ENCODE measurements at regions not wholly inside any gene's neighbourhood (a gene's known extent, or its start where the extent isn't known, plus 50 kb on each side); places are given as distances from the start of the nearest gene placed in this dataset.
A peak's percentile ranks its signal among the peaks of the same experiment; 100 is the strongest.

GRCh38 chr2:145591109-145591809, 1071.3 kb upstream of the ZEB2 start:
- POLR2A ChIA-PET: no interaction called here
- no peak overlapping the region for H3K4me3 Mint-ChIP-seq
- H3K4me1 ChIP-seq (ENCODE audit: control insufficient read depth in 2 of 2, insufficient read depth in 2 of 2, low read length in 2 of 2): peaks cover 25 to 29% of the 10 kb centered on the region in 2 donors
- ATAC-seq (ENCODE audit: low read depth) (peak; percentile 14), DNase-seq (no peak)
- intact Hi-C loops (cut with micrococcal nuclease): no loop called here
- H3K9me3 ChIP-seq (ENCODE audit: control extremely low read depth in 1 of 3, control insufficient read depth in 2 of 3, insufficient read depth in 1 of 3, low read length in 2 of 3): no peaks in the 10 kb centered on the region
- H3K27ac ChIP-seq (ENCODE audit: low read length in 2 of 2): no peak overlapping the region
- H3K9me3 Mint-ChIP-seq (ENCODE audit: insufficient read depth): no peaks in the 10 kb centered on the region
- no peaks in the 10 kb centered on the region for H3K27me3 Mint-ChIP-seq
- CTCF ChIA-PET: no interaction called here
- H2AFZ ChIP-seq (ENCODE audit: insufficient read depth, low read depth, low read length, poor library complexity, severe bottlenecking): peak overlapping the region; percentile 41
- H3K36me3 ChIP-seq (replicated peaks in 1 of 2; ENCODE audit: control extremely low read depth in 1 of 2, control insufficient read depth in 1 of 2, extremely low read depth in 1 of 2, insufficient read depth in 2 of 2, low read length in 1 of 2): no peaks in the 10 kb centered on the region
- H3K79me2 ChIP-seq (ENCODE audit: control insufficient read depth, insufficient read depth, low read length): no peaks in the 10 kb centered on the region
- WGBS (ENCODE audit: insufficient coverage): 100% methylated on average over 2 of the region's 3 CpGs
- no peaks in the 10 kb centered on the region for H3K27me3 ChIP-seq (replicated peaks in 1 of 4; ENCODE audit: control extremely low read depth in 1 of 4, control insufficient read depth in 3 of 4, insufficient read depth in 4 of 4, low read length in 3 of 4)
- H4K20me1 ChIP-seq (ENCODE audit: control insufficient read depth, insufficient read depth, low read length, poor library complexity, severe bottlenecking): no peaks in the 10 kb centered on the region
- TF ChIP-seq CTCF (IDR thresholded peaks at IDR 0.05) (no peak), EZH2 (IDR thresholded peaks at IDR 0.05; ENCODE audit: borderline replicate concordance, insufficient read depth, low read depth, low read length, poor library complexity, severe bottlenecking) (no peak)
- no peak overlapping the region for H3K27ac Mint-ChIP-seq
- no peak overlapping the region for H3K9ac ChIP-seq (ENCODE audit: low read length)
- peaks cover 54% of the 10 kb centered on the region for H3K4me1 Mint-ChIP-seq
- H3K4me2 ChIP-seq (replicated peaks; ENCODE audit: low read depth, low read length, poor library complexity, severe bottlenecking): no peak overlapping the region
- no peak overlapping the region for H3K4me3 ChIP-seq (ENCODE audit: control extremely low read depth in 1 of 5, extremely low read depth in 1 of 5, insufficient read depth in 1 of 5, low read depth in 2 of 5, low read length in 4 of 5)

- Histone ChIP-seq H3K4me1 (ENCODE audit: control insufficient read depth in 2 of 2, insufficient read depth in 2 of 2, low read length in 2 of 2) (peaks cover 15 to 17% of the 10 kb centered on the region in 2 donors), H3K4me3 (ENCODE audit: control extremely low read depth in 1 of 5, extremely low read depth in 1 of 5, insufficient read depth in 1 of 5, low read depth in 2 of 5, low read length in 4 of 5) (no peak overlapping the region), H3K27me3 (replicated peaks in 1 of 4; ENCODE audit: control extremely low read depth in 1 of 4, control insufficient read depth in 3 of 4, insufficient read depth in 4 of 4, low read length in 3 of 4) (no peaks in the 10 kb centered on the region), H3K79me2 (ENCODE audit: control insufficient read depth, insufficient read depth, low read length) (no peaks in the 10 kb centered on the region), H3K9me3 (ENCODE audit: control extremely low read depth in 1 of 3, control insufficient read depth in 2 of 3, insufficient read depth in 1 of 3, low read length in 2 of 3) (no peaks in the 10 kb centered on the region), H2AFZ (ENCODE audit: insufficient read depth, low read depth, low read length, poor library complexity, severe bottlenecking) (no peak overlapping the region), H3K27ac (ENCODE audit: low read length in 2 of 2) (no peak overlapping the region), H3K9ac (ENCODE audit: low read length) (no peak overlapping the region), H3K36me3 (replicated peaks in 1 of 2; ENCODE audit: control extremely low read depth in 1 of 2, control insufficient read depth in 1 of 2, extremely low read depth in 1 of 2, insufficient read depth in 2 of 2, low read length in 1 of 2) (no peaks in the 10 kb centered on the region), H4K20me1 (ENCODE audit: control insufficient read depth, insufficient read depth, low read length, poor library complexity, severe bottlenecking) (no peaks in the 10 kb centered on the region), H3K4me2 (replicated peaks; ENCODE audit: low read depth, low read length, poor library complexity, severe bottlenecking) (no peak overlapping the region)
- WGBS (ENCODE audit: insufficient coverage): no CpG with 5 or more reads among the region's 3 CpGs
- H3K27ac Mint-ChIP-seq: no peak overlapping the region
- ChIA-PET POLR2A (no interaction called here), CTCF (no interaction called here)
- H3K9me3 Mint-ChIP-seq (ENCODE audit: insufficient read depth): no peaks in the 10 kb centered on the region
- DNase-seq: no peak
- no peaks in the 10 kb centered on the region for H3K27me3 Mint-ChIP-seq
- intact Hi-C loops (cut with micrococcal nuclease): no loop called here
- ATAC-seq (ENCODE audit: low read depth): no peak
- no peak overlapping the region for H3K4me3 Mint-ChIP-seq
- peaks cover 28% of the 10 kb centered on the region for H3K4me1 Mint-ChIP-seq
- TF ChIP-seq EZH2 (IDR thresholded peaks at IDR 0.05; ENCODE audit: borderline replicate concordance, insufficient read depth, low read depth, low read length, poor library complexity, severe bottlenecking) (no peak), CTCF (IDR thresholded peaks at IDR 0.05) (no peak)
Measured at GRCh38 chr2:145587922-145588321, 1068.0 kb upstream of the ZEB2 start.
